ENCODE measurements at regions not wholly inside any gene's neighbourhood (a gene's known extent, or its start where the extent isn't known, plus 50 kb on each side); places are given as distances from the start of the nearest gene placed in this dataset.

GRCh38 chr5:4553978-4554377 lies 586.2 kb upstream of the ADAMTS16 start:
- TF ChIP-seq CTCF (IDR thresholded peaks at IDR 0.05; ENCODE audit: low read depth, low read length), result no peak
- in situ Hi-C loops (cut with HindIII; ENCODE audit: low sequenced_read_pairs), result no loop called here
- H3K4me3 ChIP-seq (ENCODE audit: low read depth, low read length), result no peak overlapping the region
- no peak for DNase-seq (ENCODE audit: low read depth, low spot score)

- in situ Hi-C loops (cut with HindIII; ENCODE audit: low sequenced_read_pairs), result no loop called here
- no peak overlapping the region for H3K4me3 ChIP-seq (ENCODE audit: low read depth, low read length)
- no peak for DNase-seq (ENCODE audit: low read depth, low spot score)
- no peak for TF ChIP-seq CTCF (IDR thresholded peaks at IDR 0.05; ENCODE audit: low read depth, low read length)
Measured at GRCh38 chr5:4555725-4556285, 584.3 kb upstream of the ADAMTS16 start.

- H3K4me3 ChIP-seq (ENCODE audit: low read depth, low read length), result no peak overlapping the region
- no peak for TF ChIP-seq CTCF (IDR thresholded peaks at IDR 0.05; ENCODE audit: low read depth, low read length)
- no peak for DNase-seq (ENCODE audit: low read depth, low spot score)
- in situ Hi-C loops (cut with HindIII; ENCODE audit: low sequenced_read_pairs), result no loop called here
Measured at GRCh38 chr5:4561403-4561802, 578.7 kb upstream of the ADAMTS16 start.

GRCh38 chr5:4563400-4563799 lies 576.7 kb upstream of the ADAMTS16 start:
- in situ Hi-C loops (cut with HindIII; ENCODE audit: low sequenced_read_pairs), result no loop called here
- TF ChIP-seq CTCF (IDR thresholded peaks at IDR 0.05; ENCODE audit: low read depth, low read length), result peak; percentile 35

GRCh38 chr5:4570047-4570995 lies 569.8 kb upstream of the ADAMTS16 start:
- H3K4me3 ChIP-seq (ENCODE audit: low read depth, low read length), result no peak overlapping the region
- TF ChIP-seq CTCF (IDR thresholded peaks at IDR 0.05; ENCODE audit: low read depth, low read length), result no peak
- no peak for DNase-seq (ENCODE audit: low read depth, low spot score)
- in situ Hi-C loops (cut with HindIII; ENCODE audit: low sequenced_read_pairs), result no loop called here

More at GRCh38 chr5:4563400-4563799, 576.7 kb upstream of the ADAMTS16 start:
- DNase-seq (ENCODE audit: low read depth, low spot score), result peak; percentile 13
- no peak overlapping the region for H3K4me3 ChIP-seq (ENCODE audit: low read depth, low read length)

- TF ChIP-seq CTCF (IDR thresholded peaks at IDR 0.05; ENCODE audit: low read depth, low read length), result no peak
- in situ Hi-C loops (cut with HindIII; ENCODE audit: low sequenced_read_pairs), result no loop called here
- no peak for DNase-seq (ENCODE audit: low read depth, low spot score)
- no peak overlapping the region for H3K4me3 ChIP-seq (ENCODE audit: low read depth, low read length)
Measured at GRCh38 chr5:4571248-4571948, 568.7 kb upstream of the ADAMTS16 start.

Data from astrocyte of the spinal cord (primary cell).